SU-DHL-6 (cell line): ENCODE measurements at regions not wholly inside any gene's neighbourhood (a gene's known extent, or its start where the extent isn't known, plus 50 kb on each side); places are given as distances from the start of the nearest gene placed in this dataset.

Experiments used
- H2AFZ ChIP-seq: fragments of 200-600 bp; sonication (generic); 2 replicates; pipeline ENCODE4 v1.6.1; 2014; ENCODE audit warnings: low read depth, mild to moderate bottlenecking, moderate library complexity, mixed read lengths, antibody characterized with exemption, low read length; ENCODE audit not compliant: severe bottlenecking
- H3F3A ChIP-seq: fragments of 200-600 bp; shearing (Covaris generic); 2 replicates; pipeline ENCODE4 v1.6.0; 2016; ENCODE audit warnings: antibody characterized with exemption, mild to moderate bottlenecking; ENCODE audit not compliant: insufficient read depth
- H3K27ac ChIP-seq: fragments of 200-600 bp; sonication (generic); 2 replicates; pipeline ENCODE4 v1.5.1; 2016; ENCODE audit warnings: low read depth, mild to moderate bottlenecking, low read length, moderate library complexity, mixed read lengths
- H3K27me3 ChIP-seq: fragments of 200-600 bp; sonication (generic), shearing (Covaris generic); 2 replicates; pipeline ENCODE4 v1.6.0; 2014; ENCODE audit warnings: mild to moderate bottlenecking, low read length
- H3K36me3 ChIP-seq: fragments of 200-600 bp; sonication (generic); 2 replicates; pipeline ENCODE4 v1.6.1; 2014; ENCODE audit warnings: mild to moderate bottlenecking, low read length, mixed read lengths
- H3K4me2 ChIP-seq: fragments of 300-600, 200-600 bp; shearing (Covaris generic), sonication (generic); 2 replicates; pipeline ENCODE4 v1.6.0; 2014; ENCODE audit warnings: low read length, low read depth, mild to moderate bottlenecking; ENCODE audit not compliant: poor library complexity, severe bottlenecking
- H3K4me3 ChIP-seq: fragments of 200-600 bp; sonication (generic); 2 replicates; pipeline ENCODE4 v1.5.1; 2014; ENCODE audit warnings: antibody characterized with exemption, low read length, mild to moderate bottlenecking, mixed read lengths; ENCODE audit not compliant: insufficient read depth, poor library complexity, severe bottlenecking
- H3K79me2 ChIP-seq: fragments of 200-600 bp; sonication (generic); 2 replicates; pipeline ENCODE4 v1.6.1; 2014; ENCODE audit warnings: mild to moderate bottlenecking, low read length, moderate library complexity; ENCODE audit not compliant: insufficient read depth
- H3K9ac ChIP-seq: fragments of 200-600 bp; sonication (generic); 2 replicates; pipeline ENCODE4 v1.7.0; 2014; ENCODE audit warnings: mild to moderate bottlenecking, low read length
- H3K9me2 ChIP-seq: fragments of 200-600 bp; sonication (generic); replicated peaks from 2 replicates; pipeline ENCODE4 v1.6.1; 2014; ENCODE audit warnings: low read length; ENCODE audit not compliant: insufficient read depth
- H3K9me3 ChIP-seq: fragments of 200-600 bp; sonication (generic); 2 replicates; pipeline ENCODE4 v1.6.1; 2014; ENCODE audit warnings: low read length, mixed read lengths; ENCODE audit not compliant: insufficient read depth
- H4K20me1 ChIP-seq: fragments of 200-600 bp; sonication (generic); 2 replicates; pipeline ENCODE4 v1.6.1; 2014; ENCODE audit warnings: low read depth, mild to moderate bottlenecking, antibody characterized with exemption, low read length, moderate library complexity, mixed read lengths
- EZH2phosphoT487 ChIP-seq: fragments of 200-600 bp; sonication (generic), shearing (Covaris generic); conservative IDR thresholded peaks from 2 replicates; pipeline ENCODE4 v1.6.1; 2018; ENCODE audit warnings: mild to moderate bottlenecking, antibody characterized with exemption, low read length, moderate library complexity, mixed read lengths
- TF ChIP-seq, protein P1 (sequence below): fragments of 200-600 bp; sonication (generic); IDR thresholded peaks from one replicate; pipeline ENCODE4 v1.5.1; 2017; ENCODE audit warnings: antibody characterized with exemption, mild to moderate bottlenecking, low read length, moderate library complexity; ENCODE audit not compliant: insufficient read depth, poor library complexity, severe bottlenecking

GRCh38 chr20:5416086-5416485 is 99.3 kb upstream of the PROKR2 start:
- Histone ChIP-seq H3K9me2 (no peaks in the 10 kb centered on the region), H3K27ac (no peak overlapping the region), H3K36me3 (no peaks in the 10 kb centered on the region), H4K20me1 (no peaks in the 10 kb centered on the region), H3K4me3 (no peak overlapping the region), H3F3A (no peaks in the 10 kb centered on the region), H3K9ac (no peak overlapping the region), H3K9me3 (no peaks in the 10 kb centered on the region), H3K79me2 (no peaks in the 10 kb centered on the region), H2AFZ (no peak overlapping the region), H3K4me2 (no peak overlapping the region), H3K27me3 (no peaks in the 10 kb centered on the region)
- TF ChIP-seq EZH2phosphoT487, result no peak
- TF ChIP-seq, protein P1, sequence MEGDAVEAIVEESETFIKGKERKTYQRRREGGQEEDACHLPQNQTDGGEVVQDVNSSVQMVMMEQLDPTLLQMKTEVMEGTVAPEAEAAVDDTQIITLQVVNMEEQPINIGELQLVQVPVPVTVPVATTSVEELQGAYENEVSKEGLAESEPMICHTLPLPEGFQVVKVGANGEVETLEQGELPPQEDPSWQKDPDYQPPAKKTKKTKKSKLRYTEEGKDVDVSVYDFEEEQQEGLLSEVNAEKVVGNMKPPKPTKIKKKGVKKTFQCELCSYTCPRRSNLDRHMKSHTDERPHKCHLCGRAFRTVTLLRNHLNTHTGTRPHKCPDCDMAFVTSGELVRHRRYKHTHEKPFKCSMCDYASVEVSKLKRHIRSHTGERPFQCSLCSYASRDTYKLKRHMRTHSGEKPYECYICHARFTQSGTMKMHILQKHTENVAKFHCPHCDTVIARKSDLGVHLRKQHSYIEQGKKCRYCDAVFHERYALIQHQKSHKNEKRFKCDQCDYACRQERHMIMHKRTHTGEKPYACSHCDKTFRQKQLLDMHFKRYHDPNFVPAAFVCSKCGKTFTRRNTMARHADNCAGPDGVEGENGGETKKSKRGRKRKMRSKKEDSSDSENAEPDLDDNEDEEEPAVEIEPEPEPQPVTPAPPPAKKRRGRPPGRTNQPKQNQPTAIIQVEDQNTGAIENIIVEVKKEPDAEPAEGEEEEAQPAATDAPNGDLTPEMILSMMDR, result no peak

DNA sequence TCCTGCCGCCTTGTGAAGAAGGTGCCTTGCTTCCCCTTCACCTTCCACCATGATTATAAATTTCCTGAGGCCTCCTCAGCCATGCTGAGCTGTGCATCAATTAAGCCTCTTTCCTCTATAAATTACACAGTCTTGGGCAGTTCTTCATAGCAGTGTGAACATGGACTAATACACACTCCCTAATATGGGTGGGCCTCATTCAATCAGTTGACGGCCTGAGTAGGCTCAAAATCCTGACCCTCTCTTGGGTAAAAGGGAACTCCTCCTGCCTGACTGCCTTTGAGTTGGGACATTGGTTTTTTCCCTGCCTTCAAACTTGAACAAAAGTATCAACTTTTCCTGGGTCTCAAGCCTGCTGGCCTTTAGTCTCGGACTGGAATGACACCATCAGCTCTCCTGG is 96.6 kb upstream of the PROKR2 start:
- no peak for TF ChIP-seq EZH2phosphoT487
- TF ChIP-seq, protein P1, result no peak
- Histone ChIP-seq H3K36me3 (no peaks in the 10 kb centered on the region), H4K20me1 (no peaks in the 10 kb centered on the region), H3K9me2 (no peaks in the 10 kb centered on the region), H3K4me2 (no peak overlapping the region), H3F3A (no peaks in the 10 kb centered on the region), H3K79me2 (no peaks in the 10 kb centered on the region), H3K4me3 (no peak overlapping the region), H3K9ac (no peak overlapping the region), H3K9me3 (no peaks in the 10 kb centered on the region), H3K27ac (no peak overlapping the region), H2AFZ (no peak overlapping the region), H3K27me3 (no peaks in the 10 kb centered on the region)

DNA sequence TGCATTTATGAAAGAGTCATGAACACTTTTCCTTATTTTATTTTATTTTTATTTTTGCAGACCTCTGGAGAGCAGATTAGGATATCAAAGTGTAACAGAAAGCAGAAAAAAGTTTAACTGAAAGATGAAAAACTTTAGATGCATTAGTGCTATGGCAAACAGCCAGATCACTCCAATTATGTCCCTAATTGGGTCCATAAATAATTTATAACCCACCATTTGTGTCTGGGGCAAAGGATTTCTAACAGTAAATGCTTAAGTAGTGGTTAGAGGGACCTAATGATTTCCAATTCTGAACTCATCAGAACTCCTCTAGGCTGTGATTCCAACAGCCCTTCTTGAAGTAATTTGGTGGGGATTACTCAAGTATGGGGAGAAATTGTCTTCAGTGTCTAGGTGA is 93.7 kb upstream of the PROKR2 start:
- no peak overlapping the region for H3K27ac ChIP-seq
- TF ChIP-seq, protein P1, result no peak
- TF ChIP-seq EZH2phosphoT487, result no peak
- no peaks in the 10 kb centered on the region for H4K20me1 ChIP-seq
- no peaks in the 10 kb centered on the region for H3K36me3 ChIP-seq
- no peak overlapping the region for H3K4me3 ChIP-seq
- H3K4me2 ChIP-seq, result no peak overlapping the region
- H3K9ac ChIP-seq, result no peak overlapping the region
- no peak overlapping the region for H2AFZ ChIP-seq
- no peaks in the 10 kb centered on the region for H3K9me3 ChIP-seq
- no peaks in the 10 kb centered on the region for H3K9me2 ChIP-seq
- H3K79me2 ChIP-seq, result no peaks in the 10 kb centered on the region
- H3F3A ChIP-seq, result no peaks in the 10 kb centered on the region
- peaks cover 3% of the 10 kb centered on the region; the same call in 1 of the 2 replicates for H3K27me3 ChIP-seq
